ENCODE measurements at regions not wholly inside any gene's neighbourhood (a gene's known extent, or its start where the extent isn't known, plus 50 kb on each side); places are given as distances from the start of the nearest gene placed in this dataset.

DNA sequence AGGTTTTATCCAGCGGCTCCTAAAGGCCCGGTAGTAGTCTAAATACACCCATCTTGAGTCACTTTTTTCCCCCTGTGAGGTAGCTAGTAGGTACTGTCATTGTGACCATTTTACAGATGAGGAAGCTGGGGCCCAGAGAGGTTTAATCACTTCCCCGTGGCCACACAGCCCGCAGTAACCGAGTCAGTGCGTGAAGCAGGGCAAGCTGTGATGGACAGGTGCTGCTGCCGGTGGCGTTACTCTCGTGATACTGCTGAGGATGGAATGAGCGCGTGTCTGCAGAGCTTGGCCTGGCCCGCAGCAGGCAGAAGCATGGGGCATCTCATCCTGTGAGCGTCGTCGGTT lies 226.3 kb upstream of the CIBAR2 start:
- no peak for DNase-seq
- no peak overlapping the region for H3K4me3 ChIP-seq
- no peaks in the 10 kb centered on the region for H3K4me1 ChIP-seq
- H3K27ac ChIP-seq: no peak overlapping the region
- H3K9me3 ChIP-seq: no peaks in the 10 kb centered on the region
- no peaks in the 10 kb centered on the region for H3K27me3 ChIP-seq
- TF ChIP-seq POLR2A (IDR thresholded peaks at IDR 0.05): no peak
- TF ChIP-seq CTCF (IDR thresholded peaks at IDR 0.05): no peak
- H3K36me3 ChIP-seq: no peaks in the 10 kb centered on the region
- intact Hi-C loops (cut with DNase I; ENCODE audit: low total_unique reads): no loop called here

- DNase-seq: no peak
- Histone ChIP-seq H3K4me1 (no peaks in the 10 kb centered on the region), H3K27ac (no peak overlapping the region), H3K27me3 (no peaks in the 10 kb centered on the region), H3K36me3 (no peaks in the 10 kb centered on the region), H3K4me3 (no peak overlapping the region), H3K9me3 (no peaks in the 10 kb centered on the region)
- intact Hi-C loops (cut with DNase I; ENCODE audit: low total_unique reads): no loop called here
- TF ChIP-seq POLR2A (IDR thresholded peaks at IDR 0.05) (no peak), CTCF (IDR thresholded peaks at IDR 0.05) (no peak)
These were observed 226.9 kb upstream of the CIBAR2 start for GRCh38 chr16:85338989-85339685.

- no peaks in the 10 kb centered on the region for H3K27me3 ChIP-seq
- no peak for DNase-seq
- TF ChIP-seq POLR2A (IDR thresholded peaks at IDR 0.05): no peak
- TF ChIP-seq CTCF (IDR thresholded peaks at IDR 0.05): no peak
- no peak overlapping the region for H3K4me3 ChIP-seq
- no peaks in the 10 kb centered on the region for H3K36me3 ChIP-seq
- no peak overlapping the region for H3K27ac ChIP-seq
- H3K4me1 ChIP-seq: no peaks in the 10 kb centered on the region
- intact Hi-C loops (cut with DNase I; ENCODE audit: low total_unique reads): no loop called here
- H3K9me3 ChIP-seq: no peaks in the 10 kb centered on the region
These were observed 229.9 kb upstream of the CIBAR2 start for GRCh38 chr16:85341972-85342695.

GRCh38 chr16:85344502-85345128 lies 232.3 kb upstream of the CIBAR2 start:
- Histone ChIP-seq H3K27me3 (no peaks in the 10 kb centered on the region), H3K9me3 (no peaks in the 10 kb centered on the region), H3K27ac (no peak overlapping the region), H3K36me3 (no peaks in the 10 kb centered on the region), H3K4me1 (no peaks in the 10 kb centered on the region), H3K4me3 (no peak overlapping the region)
- DNase-seq: no peak
- TF ChIP-seq POLR2A (IDR thresholded peaks at IDR 0.05): no peak
- no peak for TF ChIP-seq CTCF (IDR thresholded peaks at IDR 0.05)
- intact Hi-C loops (cut with DNase I; ENCODE audit: low total_unique reads): no loop called here

DNA sequence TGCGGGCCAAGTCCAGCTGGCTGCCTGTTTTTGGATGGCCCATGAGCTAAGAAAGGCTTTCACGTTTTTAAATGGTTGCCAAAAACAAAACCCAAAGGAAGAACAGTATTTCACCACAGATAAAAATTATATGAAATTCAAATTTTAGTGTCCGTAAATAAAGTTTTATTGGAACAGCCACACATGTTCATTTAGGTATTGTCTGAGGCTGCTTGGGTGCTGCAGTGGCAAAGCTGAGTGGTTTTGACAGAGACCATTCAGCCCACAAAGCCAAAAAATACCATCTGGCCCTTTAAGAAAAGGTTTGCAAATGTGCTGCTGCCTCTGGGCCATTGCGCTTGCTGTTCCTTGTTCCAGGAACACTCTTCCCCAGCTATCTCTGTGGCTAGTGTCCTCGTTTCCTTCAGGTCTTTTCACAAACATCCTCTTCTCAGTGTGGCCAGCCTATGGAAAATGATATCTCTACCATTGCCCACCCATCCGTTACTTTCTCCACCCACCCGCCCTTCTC lies 232.9 kb upstream of the CIBAR2 start:
- no peak for DNase-seq
- TF ChIP-seq CTCF (IDR thresholded peaks at IDR 0.05) (no peak), POLR2A (IDR thresholded peaks at IDR 0.05) (no peak)
- H3K4me1 ChIP-seq: no peaks in the 10 kb centered on the region
- no peak overlapping the region for H3K27ac ChIP-seq
- H3K27me3 ChIP-seq: no peaks in the 10 kb centered on the region
- no peak overlapping the region for H3K4me3 ChIP-seq
- no peaks in the 10 kb centered on the region for H3K36me3 ChIP-seq
- intact Hi-C loops (cut with DNase I; ENCODE audit: low total_unique reads): no loop called here
- H3K9me3 ChIP-seq: no peaks in the 10 kb centered on the region

All from uterus (tissue), 3 donors.